Calu3 (cell line): ENCODE measurements at regions not wholly inside any gene's neighbourhood (a gene's known extent, or its start where the extent isn't known, plus 50 kb on each side); places are given as distances from the start of the nearest gene placed in this dataset.

ENCODE experiments used
- BruUV-seq: library from RNA; stranded (reverse); fragments of 400-500 nt; replicated peaks from 2 replicates; lab custom pipeline; 2021; lab: Mats Ljungman, UMichigan
- CTCF ChIA-PET: fragments of 300-600 bp; sonication (Branson Sonifier 250); formaldehyde crosslinking; loops from one replicate; lab custom pipeline; 2022; ENCODE audit warnings: antibody characterized with exemption; lab: Charles Lee
- DNase-seq: peaks from one replicate; pipeline ENCODE4 v3.0.0; 2022
- H3K27ac Mint-ChIP-seq: one replicate; pipeline ENCODE4 v1.8.0; 2022; ENCODE audit warnings: mixed read lengths; ENCODE audit not compliant: unreplicated experiment
- H3K27me3 Mint-ChIP-seq: one replicate; pipeline ENCODE4 v1.8.0; 2022; ENCODE audit warnings: mixed read lengths; ENCODE audit not compliant: unreplicated experiment
- H3K36me3 Mint-ChIP-seq: one replicate; pipeline ENCODE4 v1.8.0; 2022; ENCODE audit warnings: mild to moderate bottlenecking, moderate library complexity, mixed read lengths; ENCODE audit not compliant: insufficient read depth, unreplicated experiment
- H3K4me1 Mint-ChIP-seq: one replicate; pipeline ENCODE4 v1.8.0; 2022; ENCODE audit warnings: mild to moderate bottlenecking, low read depth, mixed read lengths; ENCODE audit not compliant: unreplicated experiment
- H3K4me3 Mint-ChIP-seq: one replicate; pipeline ENCODE4 v1.8.0; 2022; ENCODE audit warnings: mild to moderate bottlenecking, low read depth, moderate library complexity, mixed read lengths; ENCODE audit not compliant: unreplicated experiment
- H3K9me3 Mint-ChIP-seq: one replicate; pipeline ENCODE4 v1.8.0; 2022; ENCODE audit warnings: low read depth, mixed read lengths; ENCODE audit not compliant: unreplicated experiment
- CTCF ChIP-seq: fragments of 200-600 bp; IDR thresholded peaks from one replicate; pipeline ENCODE4 v1.8.0; 2022; ENCODE audit warnings: antibody characterized with exemption; ENCODE audit not compliant: unreplicated experiment
- intact Hi-C: fragments of 100-400 bp; cut with micrococcal nuclease; formaldehyde crosslinking; loops from one replicate; pipeline ENCODE4 v1.10.0; 2022; ENCODE audit not compliant: unreplicated experiment

DNA sequence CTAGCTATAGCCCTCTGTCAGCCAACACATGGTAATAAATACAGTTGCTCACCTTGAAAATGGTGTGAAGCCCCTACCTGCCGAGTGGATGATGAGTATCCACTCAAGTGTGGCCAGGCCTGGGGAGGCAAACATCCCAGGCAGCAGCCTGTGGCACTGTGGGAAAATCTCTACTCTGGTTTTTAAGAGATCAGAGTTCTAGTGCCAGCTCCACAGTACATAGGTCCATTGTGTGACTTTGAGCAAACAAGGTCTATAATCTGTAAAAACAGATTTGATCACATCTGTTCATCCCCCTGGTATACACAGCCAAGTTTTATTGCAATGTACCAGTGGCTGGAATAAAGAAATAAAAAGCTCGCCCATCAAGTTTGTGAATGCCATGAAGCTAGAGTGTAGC, 82.7 kb upstream of the ARMC2 start:
- intact Hi-C loops, result no loop called here
- Mint-ChIP-seq H3K4me3 (no peak overlapping the region), H3K27me3 (peaks cover 10% of the 10 kb centered on the region), H3K27ac (no peak overlapping the region), H3K4me1 (peaks cover 7% of the 10 kb centered on the region), H3K9me3 (peaks cover 3% of the 10 kb centered on the region), H3K36me3 (no peaks in the 10 kb centered on the region)
- DNase-seq, result no peak
- TF ChIP-seq CTCF, result no peak
- CTCF ChIA-PET, result no interaction called here
- no TSS peak for BruUV-seq

GRCh38 chr6:108766419-108766818, 81.8 kb upstream of the ARMC2 start:
- peaks cover 3% of the 10 kb centered on the region for H3K9me3 Mint-ChIP-seq
- intact Hi-C loops, result no loop called here
- no peak overlapping the region for H3K27ac Mint-ChIP-seq
- no TSS peak for BruUV-seq
- H3K36me3 Mint-ChIP-seq, result no peaks in the 10 kb centered on the region
- no peak overlapping the region for H3K4me3 Mint-ChIP-seq
- no peak for TF ChIP-seq CTCF
- CTCF ChIA-PET, result no interaction called here
- H3K27me3 Mint-ChIP-seq, result peaks cover 10% of the 10 kb centered on the region
- H3K4me1 Mint-ChIP-seq, result peaks cover 7% of the 10 kb centered on the region
- no peak for DNase-seq

DNA sequence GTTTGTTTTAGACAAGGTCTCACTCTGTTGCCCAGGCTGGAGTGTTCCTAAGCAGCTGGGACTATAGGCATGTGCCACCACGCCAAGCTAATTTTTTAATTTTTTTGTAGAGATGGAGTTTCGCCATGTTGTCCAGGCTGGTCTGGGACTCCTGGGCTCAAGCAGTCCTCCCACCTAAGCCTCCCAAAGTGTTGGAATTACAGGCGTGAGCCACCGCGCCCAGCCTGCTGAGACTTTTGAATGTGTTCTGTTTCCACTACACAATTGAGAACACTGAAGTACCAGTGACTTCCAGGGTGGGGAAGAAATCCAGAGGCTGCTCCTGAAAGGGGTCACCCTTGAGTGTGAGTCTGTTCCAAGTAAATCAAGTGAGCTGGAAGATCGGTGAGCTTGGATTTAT, 81.3 kb upstream of the ARMC2 start:
- intact Hi-C loops, result no loop called here
- no peak for DNase-seq
- H3K4me3 Mint-ChIP-seq, result no peak overlapping the region

GRCh38 chr6:108767418-108768165, 80.6 kb upstream of the ARMC2 start:
- TF ChIP-seq CTCF, result no peak
- CTCF ChIA-PET, result interaction anchor here (0.6 kb wide), 1 partner anchor 160 kb away, joined by 3 read pairs; no protein-coding TSS in a partner anchor
- intact Hi-C loops, result no loop called here
- no TSS peak for BruUV-seq
- Mint-ChIP-seq H3K27ac (no peak overlapping the region), H3K27me3 (peaks cover 7% of the 10 kb centered on the region), H3K4me3 (no peak overlapping the region), H3K4me1 (peaks cover 2% of the 10 kb centered on the region), H3K9me3 (no peaks in the 10 kb centered on the region), H3K36me3 (no peaks in the 10 kb centered on the region)
- no peak for DNase-seq

More for the DNA sequence above, 81.3 kb upstream of the ARMC2 start:
- Mint-ChIP-seq H3K27me3 (peaks cover 10% of the 10 kb centered on the region), H3K36me3 (no peaks in the 10 kb centered on the region), H3K27ac (no peak overlapping the region), H3K9me3 (peaks cover 3% of the 10 kb centered on the region), H3K4me1 (peaks cover 7% of the 10 kb centered on the region)
- no peak for TF ChIP-seq CTCF
- CTCF ChIA-PET, result no interaction called here
- BruUV-seq, result no TSS peak
